Psoas muscle (tissue), 7 donors: ENCODE measurements at regions not wholly inside any gene's neighbourhood (a gene's known extent, or its start where the extent isn't known, plus 50 kb on each side); places are given as distances from the start of the nearest gene placed in this dataset.

Experiments
- ATAC-seq, 4 donors: fragments of 200-7000 bp; cut with Tn5 transposase; one replicate each; pipeline ENCODE4 v1.9.1; 2020; ENCODE audit warnings: moderate library complexity in 3 of 4, mild to moderate bottlenecking in 2 of 4
- DNase-seq, 2 donors: peaks; one replicate each; pipeline ENCODE4 v3.0.0-alpha.2; 2020
- H3K27ac ChIP-seq: fragments of 200-600 bp; one replicate; pipeline ENCODE4 v1.8.0; 2022
- H3K27me3 ChIP-seq, 3 donors: fragments of 200-600 bp in 1 of 3; one replicate each; pipeline versions ENCODE4 v1.6.1 to v1.8.0; 2013 to 2022; ENCODE audit warnings: low read length in 2 of 3, mild to moderate bottlenecking in 2 of 3, moderate library complexity in 1 of 3; ENCODE audit not compliant: insufficient read depth in 3 of 3
- H3K36me3 ChIP-seq, 2 donors: fragments of 200-600 bp in 1 of 2; one replicate each; pipeline versions ENCODE4 v1.6.1 to v1.8.0; 2013 to 2022; ENCODE audit warnings: low read depth in 1 of 2, mild to moderate bottlenecking in 1 of 2, moderate library complexity in 1 of 2; ENCODE audit not compliant: insufficient read depth in 1 of 2
- H3K4me1 ChIP-seq: fragments of 200-600 bp; one replicate; pipeline ENCODE4 v1.8.0; 2022
- H3K4me3 ChIP-seq: fragments of 200-600 bp; one replicate; pipeline ENCODE4 v1.8.0; 2022; ENCODE audit warnings: mild to moderate bottlenecking
- H3K9me3 ChIP-seq: fragments of 200-600 bp; one replicate; pipeline ENCODE4 v1.8.0; 2022
- CTCF ChIP-seq: fragments of 200-600 bp; IDR thresholded peaks from one replicate; pipeline ENCODE4 v1.8.0; 2022; ENCODE audit warnings: antibody characterized with exemption
- WGBS, 3 donors: extraction: QIAGEN DNeasy Blood & Tissue Kit; methylation state at CpG; one replicate each; pipeline versions ENCODE4 v1.1.6 to v1.1.7; 2013; 5-methylcytosine and 5-hydroxymethylcytosine counted together
- intact Hi-C, 2 donors: fragments of 100-400 bp; cut with DNase I; formaldehyde crosslinking; loops; one replicate each; pipeline versions ENCODE4 v1.11.0 to v1.14.2; 2022
- donor health status: healthy with polysubstance abuse.
- donor health status: DM: no; HTN: no; CAD: no; lungs with moderate emphysema.
- donor health status: Bipolar disorder and iron deficiency.
- donor health status: healthy.
- donor health status: DM: yes; HTN: yes; CAD: no.
- donor health status: DM: no; HTN: no; CAD: no.
- donor health status: DM: yes; HTN: yes; CAD: no.

DNA sequence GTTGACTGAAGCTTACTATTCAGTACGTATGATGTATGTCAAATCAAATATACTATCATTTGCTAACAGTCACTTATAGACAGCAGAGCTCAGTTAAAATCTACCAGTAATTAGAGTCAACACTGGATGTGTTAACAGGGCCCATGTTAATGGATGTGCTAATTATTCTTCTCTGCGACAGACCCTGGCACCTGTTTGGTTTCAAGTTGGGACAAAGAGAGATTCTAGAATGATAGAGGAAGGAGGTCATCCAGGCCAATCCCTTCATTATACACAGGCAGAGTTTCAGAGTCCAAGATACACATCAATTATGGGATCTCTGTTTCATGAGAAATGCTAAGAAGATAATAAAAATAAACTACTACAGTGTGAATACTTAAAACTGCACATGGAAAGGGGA is 615.0 kb downstream of the ZNF608 start:
- ATAC-seq: no peak
- no peak overlapping the region for H3K4me3 ChIP-seq
- 73 to 79% (median 77%) methylated on average over 2 of the region's 2 CpGs for WGBS, 3 donors
- no peak overlapping the region for H3K27ac ChIP-seq
- no peaks in the 10 kb centered on the region for H3K27me3 ChIP-seq
- no peaks in the 10 kb centered on the region for H3K9me3 ChIP-seq
- H3K4me1 ChIP-seq: peaks cover 5% of the 10 kb centered on the region
- no peaks in the 10 kb centered on the region for H3K36me3 ChIP-seq
- intact Hi-C loops: no loop called here
- no peak for TF ChIP-seq CTCF
- no peak for DNase-seq

GRCh38 chr5:124130816-124131215 is 615.6 kb downstream of the ZNF608 start:
- DNase-seq: no peak
- intact Hi-C loops: no loop called here
- Histone ChIP-seq H3K27me3 (no peaks in the 10 kb centered on the region), H3K4me1 (peaks cover 5% of the 10 kb centered on the region), H3K9me3 (no peaks in the 10 kb centered on the region), H3K36me3 (no peaks in the 10 kb centered on the region), H3K4me3 (no peak overlapping the region), H3K27ac (no peak overlapping the region)
- 80 to 84% (median 81%) methylated on average over 6 of the region's 6 CpGs for WGBS, 3 donors
- ATAC-seq: no peak
- no peak for TF ChIP-seq CTCF

- ATAC-seq (no peak), DNase-seq (no peak)
- H3K9me3 ChIP-seq: no peaks in the 10 kb centered on the region
- peaks cover 10% of the 10 kb centered on the region for H3K4me1 ChIP-seq
- 96 to 100% (median 99%) methylated on average over 3 of the region's 3 CpGs for WGBS, 3 donors
- no peaks in the 10 kb centered on the region for H3K36me3 ChIP-seq
- intact Hi-C loops: no loop called here
- H3K27ac ChIP-seq: no peak overlapping the region
- no peaks in the 10 kb centered on the region for H3K27me3 ChIP-seq
- H3K4me3 ChIP-seq: no peak overlapping the region
- no peak for TF ChIP-seq CTCF
Observed at GRCh38 chr5:124128867-124129266, 616.9 kb downstream of the CSNK1G3 start.

GRCh38 chr5:124126504-124127217 is 614.7 kb downstream of the CSNK1G3 start:
- 94 to 97% (median 94%) methylated on average over 5 of the region's 5 CpGs for WGBS, 3 donors
- H3K4me1 ChIP-seq: peaks cover 10% of the 10 kb centered on the region
- no peak overlapping the region for H3K4me3 ChIP-seq
- no peak for ATAC-seq
- no peaks in the 10 kb centered on the region for H3K9me3 ChIP-seq
- no peak for DNase-seq
- no peaks in the 10 kb centered on the region for H3K36me3 ChIP-seq
- H3K27ac ChIP-seq: no peak overlapping the region
- no peaks in the 10 kb centered on the region for H3K27me3 ChIP-seq
- intact Hi-C loops: no loop called here
- TF ChIP-seq CTCF: no peak

- peaks cover 10% of the 10 kb centered on the region for H3K4me1 ChIP-seq
- H3K9me3 ChIP-seq: no peaks in the 10 kb centered on the region
- TF ChIP-seq CTCF: no peak
- DNase-seq (no peak), ATAC-seq (no peak)
- no peak overlapping the region for H3K4me3 ChIP-seq
- WGBS, 3 donors: 40 to 53% (median 51%) methylated on average over 1 of the region's 1 CpG
- intact Hi-C loops: no loop called here
- H3K36me3 ChIP-seq: no peaks in the 10 kb centered on the region
- no peaks in the 10 kb centered on the region for H3K27me3 ChIP-seq
- no peak overlapping the region for H3K27ac ChIP-seq
Observed at GRCh38 chr5:124124711-124125229, 612.8 kb downstream of the CSNK1G3 start.
